GM12874 (cell line): ENCODE measurements at regions not wholly inside any gene's neighbourhood (a gene's known extent, or its start where the extent isn't known, plus 50 kb on each side); places are given as distances from the start of the nearest gene placed in this dataset.

ENCODE experiments used
- CTCF ChIP-seq: IDR thresholded peaks from 2 replicates; pipeline ENCODE4 v1.5.1; 2011; ENCODE audit warnings: low read depth, mild to moderate bottlenecking, control low read depth, low read length, moderate library complexity; ENCODE audit not compliant: insufficient read depth

- no peak for TF ChIP-seq CTCF
These were observed 169.4 kb upstream of the FANCL start for GRCh38 chr2:58410549-58410948.

GRCh38 chr2:58407487-58407886, 166.4 kb upstream of the FANCL start:
- no peak for TF ChIP-seq CTCF

GRCh38 chr2:58405341-58405740, 164.2 kb upstream of the FANCL start:
- TF ChIP-seq CTCF = no peak

GRCh38 chr2:58401936-58402335, 160.8 kb upstream of the FANCL start:
- TF ChIP-seq CTCF = no peak

GRCh38 chr2:58398406-58398805, 157.3 kb upstream of the FANCL start:
- no peak for TF ChIP-seq CTCF

- no peak for TF ChIP-seq CTCF
These were observed 146.6 kb upstream of the FANCL start for GRCh38 chr2:58387701-58388100.

- TF ChIP-seq CTCF = no peak
These were observed 137.0 kb upstream of the FANCL start for GRCh38 chr2:58378152-58378551.

GRCh38 chr2:58377181-58377580, 136.1 kb upstream of the FANCL start:
- TF ChIP-seq CTCF = no peak
